Kidney (tissue), 13 donors: ENCODE measurements at regions not wholly inside any gene's neighbourhood (a gene's known extent, or its start where the extent isn't known, plus 50 kb on each side); places are given as distances from the start of the nearest gene placed in this dataset.
A peak's percentile ranks its signal among the peaks of the same experiment; 100 is the strongest.

Source experiments
- DNase-seq, 5 donors: peaks; one replicate each; pipeline ENCODE4 v3.0.0-alpha.2; 2013 to 2020
- FAIRE-seq: peaks from 2 replicates; lab custom pipeline; 2012; peaks lifted over from hg19 to GRCh38; lab: Jason Lieb, UNC
- H3K27ac ChIP-seq, 2 donors: one replicate each; pipeline ENCODE4 v1.7.0; 2013; ENCODE audit warnings: low read depth in 2 of 2, low read length in 2 of 2, inconsistent platforms in 1 of 2
- H3K27me3 ChIP-seq: one replicate; pipeline ENCODE4 v1.7.1; 2013; ENCODE audit warnings: low read length, inconsistent platforms; ENCODE audit not compliant: control insufficient read depth, insufficient read depth
- H3K36me3 ChIP-seq, 3 donors: one replicate each; pipeline versions ENCODE4 v1.7.0 to v1.7.1; 2013; ENCODE audit warnings: low read length in 3 of 3, control low read depth in 1 of 3, inconsistent platforms in 1 of 3; ENCODE audit not compliant: insufficient read depth in 3 of 3, control insufficient read depth in 2 of 3
- H3K4me1 ChIP-seq, 3 donors: one replicate each; pipeline versions ENCODE4 v1.7.0 to v1.7.1; 2013; ENCODE audit warnings: low read length in 3 of 3, inconsistent platforms in 1 of 3, low read depth in 1 of 3; ENCODE audit not compliant: control insufficient read depth in 2 of 3, insufficient read depth in 2 of 3
- H3K4me3 ChIP-seq, 3 donors: one replicate each; pipeline versions ENCODE4 v1.7.0 to v1.8.1; 2013; ENCODE audit warnings: low read length in 3 of 3, control low read depth in 1 of 3, inconsistent platforms in 1 of 3
- H3K9ac ChIP-seq, 3 donors: one replicate each; pipeline versions ENCODE4 v1.7.0 to v1.7.1; 2013; ENCODE audit warnings: low read length in 3 of 3, control low read depth in 1 of 3, inconsistent platforms in 1 of 3
- H3K9me3 ChIP-seq, 3 donors: one replicate each; pipeline versions ENCODE4 v1.7.0 to v1.7.1; 2013; ENCODE audit warnings: low read length in 3 of 3, control low read depth in 1 of 3, inconsistent platforms in 1 of 3; ENCODE audit not compliant: control insufficient read depth in 2 of 3, insufficient read depth in 1 of 3
- CTCF ChIP-seq: IDR thresholded peaks from 3 replicates; pipeline ENCODE4 v1.5.1; 2012; ENCODE audit warnings: mild to moderate bottlenecking, moderate library complexity, borderline replicate concordance; ENCODE audit not compliant: insufficient read depth; ENCODE audit errors: extremely low read depth
- intact Hi-C: fragments of 100-400 bp; cut with DNase I; formaldehyde crosslinking; loops from one replicate; pipeline ENCODE4 v1.11.1; 2022
- donor health status: control.
- donor health status: control.
- donor health status: control.
- donor health status: control.
- donor health status: control.
- donor health status: DM: yes; HTN: yes; CAD: no.
- donor health status: Normal renal cell carcinoma (clear cell type).

GRCh38 chr9:108234811-108235210 is 621.0 kb downstream of the ACTL7B start:
- Histone ChIP-seq H3K9me3 (peaks cover 0 to 6% (median 0%) of the 10 kb centered on the region in 3 donors), H3K36me3 (no peaks in the 10 kb centered on the region), H3K4me3 (no peak overlapping the region), H3K27me3 (no peaks in the 10 kb centered on the region), H3K27ac (no peak overlapping the region), H3K9ac (no peak overlapping the region), H3K4me1 (no peaks in the 10 kb centered on the region)
- FAIRE-seq = no peak
- no peak for TF ChIP-seq CTCF
- intact Hi-C loops = no loop called here
- DNase-seq = peak in 1 of 5 donors; percentile 36

GRCh38 chr9:108225149-108225800 is 630.5 kb downstream of the ACTL7B start:
- DNase-seq (peak in 2 of 5 donors; percentile 11 to 28), FAIRE-seq (no peak)
- Histone ChIP-seq H3K4me1 (no peaks in the 10 kb centered on the region), H3K27me3 (no peaks in the 10 kb centered on the region), H3K4me3 (no peak overlapping the region), H3K27ac (no peak overlapping the region), H3K9me3 (peaks cover 0 to 2% (median 2%) of the 10 kb centered on the region in 3 donors), H3K9ac (no peak overlapping the region), H3K36me3 (no peaks in the 10 kb centered on the region)
- intact Hi-C loops = no loop called here
- no peak for TF ChIP-seq CTCF

GRCh38 chr9:108224716-108225115 is 631.1 kb downstream of the ACTL7B start:
- no peak overlapping the region for H3K9ac ChIP-seq
- H3K36me3 ChIP-seq = no peaks in the 10 kb centered on the region
- intact Hi-C loops = no loop called here
- H3K4me3 ChIP-seq = no peak overlapping the region
- H3K27me3 ChIP-seq = no peaks in the 10 kb centered on the region
- no peak for TF ChIP-seq CTCF
- H3K27ac ChIP-seq = no peak overlapping the region
- DNase-seq (peak in 2 of 5 donors; percentile 31 to 46), FAIRE-seq (no peak)
- H3K4me1 ChIP-seq = no peaks in the 10 kb centered on the region
- H3K9me3 ChIP-seq = peaks cover 0 to 2% (median under 1%) of the 10 kb centered on the region in 3 donors
